ENCODE measurements at regions not wholly inside any gene's neighbourhood (a gene's known extent, or its start where the extent isn't known, plus 50 kb on each side); places are given as distances from the start of the nearest gene placed in this dataset.
A peak's percentile ranks its signal among the peaks of the same experiment; 100 is the strongest.

DNA sequence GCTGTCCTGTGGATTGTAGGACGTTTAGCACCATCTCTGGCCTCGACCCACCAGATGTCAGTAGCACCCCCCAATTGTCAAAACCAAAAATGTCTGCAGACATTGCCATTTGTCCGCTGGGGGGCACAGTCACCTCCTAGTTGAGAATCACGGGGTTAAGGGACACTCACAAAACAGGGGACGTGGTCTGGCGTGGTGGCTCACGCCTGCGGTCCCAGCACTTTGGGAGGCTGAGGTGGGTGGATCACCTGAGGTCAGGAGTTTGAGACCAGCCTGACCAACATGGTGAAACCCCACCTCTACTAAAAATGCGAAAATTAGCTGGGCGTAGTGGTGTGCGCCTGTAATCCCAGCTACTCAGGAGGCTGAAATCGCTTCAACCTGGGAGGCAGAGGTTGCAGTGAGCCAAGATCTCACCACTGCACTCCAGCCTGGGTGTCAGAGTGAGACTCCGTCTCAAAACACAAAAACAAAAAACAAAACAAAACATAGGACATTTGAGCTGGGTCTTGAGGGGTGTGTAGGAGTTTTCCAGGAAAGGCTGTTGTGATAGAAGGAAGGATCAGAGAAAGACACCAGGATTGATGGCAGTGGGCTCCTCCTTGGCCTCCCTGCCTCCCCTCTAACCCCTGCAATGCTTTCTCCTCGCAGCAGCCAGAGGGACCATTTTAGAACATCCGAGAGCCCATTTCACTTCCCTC lies 171.8 kb upstream of the GSE1 start:
- DNase-seq = no peak
- WGBS, 2 experiments (ENCODE audit: insufficient coverage in 1 of 2, insufficient read length in 1 of 2) = 91% methylated on average over 12 to 14 of the region's 15 CpGs
- H3K4me3 ChIP-seq (ENCODE audit: low read length) = no peak overlapping the region
- no peaks in the 10 kb centered on the region for H3K27me3 Mint-ChIP-seq (ENCODE audit: insufficient read depth)
- H3K9me3 ChIP-seq (ENCODE audit: control insufficient read depth, low read length) = no peaks in the 10 kb centered on the region
- no peaks in the 10 kb centered on the region for H3K36me3 ChIP-seq (ENCODE audit: control insufficient read depth, insufficient read depth, low read length)
- H3K4me1 ChIP-seq (ENCODE audit: control insufficient read depth, insufficient read depth, low read length) = peaks cover 8% of the 10 kb centered on the region
- H3K9ac ChIP-seq (ENCODE audit: extremely low read depth, low read length, poor library complexity, severe bottlenecking) = no peak overlapping the region
- H3K27ac ChIP-seq (ENCODE audit: low read depth, low read length) = no peak overlapping the region
- no peaks in the 10 kb centered on the region for H3K27me3 ChIP-seq (ENCODE audit: control insufficient read depth, insufficient read depth, low read length, poor library complexity, severe bottlenecking)
- no peaks in the 10 kb centered on the region for H3K36me3 Mint-ChIP-seq (ENCODE audit: low read depth)
- peaks cover 23% of the 10 kb centered on the region for H3K4me1 Mint-ChIP-seq
- TF ChIP-seq, protein P1, sequence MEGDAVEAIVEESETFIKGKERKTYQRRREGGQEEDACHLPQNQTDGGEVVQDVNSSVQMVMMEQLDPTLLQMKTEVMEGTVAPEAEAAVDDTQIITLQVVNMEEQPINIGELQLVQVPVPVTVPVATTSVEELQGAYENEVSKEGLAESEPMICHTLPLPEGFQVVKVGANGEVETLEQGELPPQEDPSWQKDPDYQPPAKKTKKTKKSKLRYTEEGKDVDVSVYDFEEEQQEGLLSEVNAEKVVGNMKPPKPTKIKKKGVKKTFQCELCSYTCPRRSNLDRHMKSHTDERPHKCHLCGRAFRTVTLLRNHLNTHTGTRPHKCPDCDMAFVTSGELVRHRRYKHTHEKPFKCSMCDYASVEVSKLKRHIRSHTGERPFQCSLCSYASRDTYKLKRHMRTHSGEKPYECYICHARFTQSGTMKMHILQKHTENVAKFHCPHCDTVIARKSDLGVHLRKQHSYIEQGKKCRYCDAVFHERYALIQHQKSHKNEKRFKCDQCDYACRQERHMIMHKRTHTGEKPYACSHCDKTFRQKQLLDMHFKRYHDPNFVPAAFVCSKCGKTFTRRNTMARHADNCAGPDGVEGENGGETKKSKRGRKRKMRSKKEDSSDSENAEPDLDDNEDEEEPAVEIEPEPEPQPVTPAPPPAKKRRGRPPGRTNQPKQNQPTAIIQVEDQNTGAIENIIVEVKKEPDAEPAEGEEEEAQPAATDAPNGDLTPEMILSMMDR (conservative IDR thresholded peaks at IDR 0.05) = peak; percentile 36
- H3K4me3 Mint-ChIP-seq = no peak overlapping the region
- no peak overlapping the region for H3K27ac Mint-ChIP-seq
- H3K9me3 Mint-ChIP-seq = no peaks in the 10 kb centered on the region

DNA sequence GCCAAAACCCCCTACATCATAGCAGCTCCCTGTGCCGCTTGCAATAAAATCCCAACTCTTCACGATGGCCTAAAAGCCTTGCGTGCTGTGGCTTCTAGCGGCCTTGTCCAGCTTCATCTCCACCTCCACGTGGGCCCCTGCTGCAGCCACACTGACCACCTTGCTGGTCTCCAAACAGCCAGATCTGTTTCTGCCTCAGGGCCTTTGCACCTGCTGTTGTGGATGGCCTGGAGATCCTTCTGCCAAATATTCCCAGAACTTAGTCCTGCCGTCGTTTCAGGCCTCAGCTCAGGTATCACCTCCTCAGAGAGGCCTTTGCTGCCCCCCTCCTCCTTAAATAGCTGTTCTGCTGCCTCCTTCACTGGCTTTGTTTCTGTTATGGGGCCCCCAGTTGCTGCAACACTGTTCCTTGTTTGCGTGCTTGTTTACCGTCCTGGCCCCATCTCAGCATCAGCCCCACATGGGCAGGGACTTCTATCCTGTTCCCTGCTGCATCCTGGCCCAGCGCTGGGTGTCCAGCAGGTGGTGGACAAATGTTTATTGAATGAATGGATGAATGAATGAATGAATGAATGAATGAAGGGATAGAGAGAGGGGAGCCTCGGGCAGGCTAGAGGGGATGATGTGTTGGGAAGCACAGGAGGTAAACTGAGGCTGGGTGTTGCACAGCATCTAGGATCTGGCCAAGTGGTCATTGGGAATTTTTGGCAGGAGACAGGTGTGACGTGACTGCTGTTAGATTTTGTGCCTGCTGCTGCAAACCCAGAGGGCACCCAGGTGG lies 171.0 kb upstream of the GSE1 start:
- H3K4me3 Mint-ChIP-seq = no peak overlapping the region
- no peaks in the 10 kb centered on the region for H3K27me3 ChIP-seq (ENCODE audit: control insufficient read depth, insufficient read depth, low read length, poor library complexity, severe bottlenecking)
- H3K27ac Mint-ChIP-seq = no peak overlapping the region
- H3K9me3 ChIP-seq (ENCODE audit: control insufficient read depth, low read length) = no peaks in the 10 kb centered on the region
- H3K4me3 ChIP-seq (ENCODE audit: low read length) = no peak overlapping the region
- no peaks in the 10 kb centered on the region for H3K9me3 Mint-ChIP-seq
- peaks cover 22% of the 10 kb centered on the region for H3K4me1 Mint-ChIP-seq
- no peak for DNase-seq
- H3K4me1 ChIP-seq (ENCODE audit: control insufficient read depth, insufficient read depth, low read length) = peaks cover 6% of the 10 kb centered on the region
- H3K27ac ChIP-seq (ENCODE audit: low read depth, low read length) = no peak overlapping the region
- no peaks in the 10 kb centered on the region for H3K27me3 Mint-ChIP-seq (ENCODE audit: insufficient read depth)
- no peaks in the 10 kb centered on the region for H3K36me3 Mint-ChIP-seq (ENCODE audit: low read depth)
- TF ChIP-seq, protein P1 (conservative IDR thresholded peaks at IDR 0.05) = no peak
- no peak overlapping the region for H3K9ac ChIP-seq (ENCODE audit: extremely low read depth, low read length, poor library complexity, severe bottlenecking)
- 79 to 89% methylated on average over 8 to 12 of the region's 12 CpGs for WGBS, 2 experiments (ENCODE audit: insufficient coverage in 1 of 2, insufficient read length in 1 of 2)
- no peaks in the 10 kb centered on the region for H3K36me3 ChIP-seq (ENCODE audit: control insufficient read depth, insufficient read depth, low read length)

GRCh38 chr16:85443116-85443515 lies 170.0 kb upstream of the GSE1 start:
- H3K36me3 Mint-ChIP-seq (ENCODE audit: low read depth) = no peaks in the 10 kb centered on the region
- H3K36me3 ChIP-seq (ENCODE audit: control insufficient read depth, insufficient read depth, low read length) = no peaks in the 10 kb centered on the region
- H3K9me3 ChIP-seq (ENCODE audit: control insufficient read depth, low read length) = no peaks in the 10 kb centered on the region
- H3K4me3 Mint-ChIP-seq = no peak overlapping the region
- TF ChIP-seq, protein P1 (conservative IDR thresholded peaks at IDR 0.05) = no peak
- peak overlapping the region; percentile 19 for H3K27ac Mint-ChIP-seq
- peaks cover 14% of the 10 kb centered on the region for H3K4me1 Mint-ChIP-seq
- no peak overlapping the region for H3K9ac ChIP-seq (ENCODE audit: extremely low read depth, low read length, poor library complexity, severe bottlenecking)
- H3K27ac ChIP-seq (ENCODE audit: low read depth, low read length) = no peak overlapping the region
- no peaks in the 10 kb centered on the region for H3K9me3 Mint-ChIP-seq
- no peaks in the 10 kb centered on the region for H3K27me3 ChIP-seq (ENCODE audit: control insufficient read depth, insufficient read depth, low read length, poor library complexity, severe bottlenecking)
- no peaks in the 10 kb centered on the region for H3K27me3 Mint-ChIP-seq (ENCODE audit: insufficient read depth)
- WGBS, 2 experiments (ENCODE audit: insufficient coverage in 1 of 2, insufficient read length in 1 of 2) = 95 to 100% methylated on average over 1 to 11 of the region's 11 CpGs
- DNase-seq = no peak
- no peak overlapping the region for H3K4me3 ChIP-seq (ENCODE audit: low read length)
- no peaks in the 10 kb centered on the region for H3K4me1 ChIP-seq (ENCODE audit: control insufficient read depth, insufficient read depth, low read length)

Measured in endodermal cell (in vitro differentiated cells).